Testis (tissue), 2 donors: ENCODE measurements at regions not wholly inside any gene's neighbourhood (a gene's known extent, or its start where the extent isn't known, plus 50 kb on each side); places are given as distances from the start of the nearest gene placed in this dataset.

Experiments used
- DNase-seq: peaks from one replicate; pipeline ENCODE4 v3.0.0-alpha.2; 2019
- H3K27ac ChIP-seq, 2 donors: fragments of 200-600 bp; sonication (generic); one replicate each; pipeline ENCODE4 v1.5.1; 2019
- H3K27me3 ChIP-seq: fragments of 200-600 bp; sonication (generic); one replicate; pipeline ENCODE4 v1.5.1; 2019
- H3K36me3 ChIP-seq: fragments of 200-600 bp; sonication (generic); one replicate; pipeline ENCODE4 v1.5.1; 2017; ENCODE audit warnings: low read depth; ENCODE audit errors: missing control alignments
- H3K4me1 ChIP-seq: fragments of 200-600 bp; sonication (generic); one replicate; pipeline ENCODE4 v1.5.1; 2019
- H3K4me3 ChIP-seq, 2 donors: fragments of 200-600 bp; sonication (generic); one replicate each; pipeline ENCODE4 v1.5.1; 2017 to 2019
- H3K9me3 ChIP-seq: fragments of 200-600 bp; sonication (generic); one replicate; pipeline ENCODE4 v1.5.1; 2017
- CTCF ChIP-seq, 3 experiments: fragments of 450-650 bp in 2 of 3; fragments of 200-600 bp in 1 of 3; sonication (generic) in 1 of 3; IDR thresholded peaks; one replicate each; pipeline ENCODE4 v1.5.1; 2016 to 2019; ENCODE audit warnings: antibody characterized with exemption in 3 of 3, mild to moderate bottlenecking in 2 of 3, moderate library complexity in 1 of 3
- POLR2A ChIP-seq: fragments of 450-650 bp; IDR thresholded peaks from one replicate; pipeline ENCODE4 v1.6.1; 2017; ENCODE audit warnings: antibody characterized with exemption, mild to moderate bottlenecking, moderate library complexity
- WGBS, 2 donors: methylation state at CpG; one replicate each; pipeline ENCODE4 v1.1.5; 2018; 5-methylcytosine and 5-hydroxymethylcytosine counted together
- intact Hi-C: fragments of 100-400 bp; cut with DNase I; formaldehyde crosslinking; loops from one replicate; pipeline ENCODE4 v1.15.1; 2023; ENCODE audit warnings: low total_unique reads

- intact Hi-C loops, result no loop called here
- Histone ChIP-seq H3K27me3 (no peaks in the 10 kb centered on the region), H3K4me3 (no peak overlapping the region), H3K27ac (no peak overlapping the region), H3K9me3 (no peaks in the 10 kb centered on the region), H3K36me3 (no peaks in the 10 kb centered on the region), H3K4me1 (no peaks in the 10 kb centered on the region)
- no peak for DNase-seq
- TF ChIP-seq CTCF (IDR thresholded peaks at IDR 0.05), result no peak
- no peak for TF ChIP-seq POLR2A
- WGBS, 2 donors, result 78 to 80% methylated on average over 3 to 6 of the region's 6 CpGs
These were observed 728.7 kb upstream of the ID2 start for GRCh38 chr2:7953195-7953594.

GRCh38 chr2:7954234-7954633 is 727.6 kb upstream of the ID2 start:
- no peak for DNase-seq
- no peak overlapping the region for H3K27ac ChIP-seq
- H3K4me1 ChIP-seq, result no peaks in the 10 kb centered on the region
- H3K27me3 ChIP-seq, result no peaks in the 10 kb centered on the region
- no peaks in the 10 kb centered on the region for H3K36me3 ChIP-seq
- TF ChIP-seq POLR2A (no peak), CTCF (IDR thresholded peaks at IDR 0.05) (no peak)
- 67 to 72% methylated on average over 4 of the region's 4 CpGs for WGBS, 2 donors
- no peak overlapping the region for H3K4me3 ChIP-seq
- H3K9me3 ChIP-seq, result no peaks in the 10 kb centered on the region
- intact Hi-C loops, result no loop called here

GRCh38 chr2:7956126-7956689 is 725.6 kb upstream of the ID2 start:
- no peaks in the 10 kb centered on the region for H3K36me3 ChIP-seq
- no peak overlapping the region for H3K4me3 ChIP-seq
- H3K9me3 ChIP-seq, result no peaks in the 10 kb centered on the region
- H3K27me3 ChIP-seq, result no peaks in the 10 kb centered on the region
- H3K27ac ChIP-seq, result no peak overlapping the region
- DNase-seq, result no peak
- H3K4me1 ChIP-seq, result no peaks in the 10 kb centered on the region
- WGBS, 2 donors, result 82 to 83% methylated on average over 6 of the region's 6 CpGs
- no peak for TF ChIP-seq CTCF (IDR thresholded peaks at IDR 0.05)
- intact Hi-C loops, result no loop called here

GRCh38 chr2:7961550-7961949 is 720.3 kb upstream of the ID2 start:
- 88% methylated on average over 2 of the region's 2 CpGs for WGBS, 2 donors
- Histone ChIP-seq H3K27ac (no peak overlapping the region), H3K27me3 (no peaks in the 10 kb centered on the region), H3K4me1 (no peaks in the 10 kb centered on the region), H3K36me3 (no peaks in the 10 kb centered on the region), H3K9me3 (no peaks in the 10 kb centered on the region), H3K4me3 (no peak overlapping the region)
- no peak for DNase-seq
- intact Hi-C loops, result no loop called here
- TF ChIP-seq CTCF (IDR thresholded peaks at IDR 0.05) (no peak), POLR2A (no peak)

GRCh38 chr2:7962161-7962560 is 719.7 kb upstream of the ID2 start:
- intact Hi-C loops, result no loop called here
- no peak overlapping the region for H3K4me3 ChIP-seq
- H3K27me3 ChIP-seq, result no peaks in the 10 kb centered on the region
- H3K9me3 ChIP-seq, result no peaks in the 10 kb centered on the region
- 91 to 95% methylated on average over 3 of the region's 3 CpGs for WGBS, 2 donors
- H3K36me3 ChIP-seq, result no peaks in the 10 kb centered on the region
- no peak for DNase-seq
- no peak overlapping the region for H3K27ac ChIP-seq
- TF ChIP-seq POLR2A (no peak), CTCF (IDR thresholded peaks at IDR 0.05) (no peak)
- H3K4me1 ChIP-seq, result no peaks in the 10 kb centered on the region
